Esophagus muscularis mucosa (tissue), 3 donors: ENCODE measurements at regions not wholly inside any gene's neighbourhood (a gene's known extent, or its start where the extent isn't known, plus 50 kb on each side); places are given as distances from the start of the nearest gene placed in this dataset.

Experiments
- CTCF ChIP-seq, 3 experiments: fragments of 200-600 bp in 2 of 3; fragments of 450-650 bp in 1 of 3; sonication (generic) in 2 of 3; IDR thresholded peaks; one replicate each; pipeline ENCODE4 v1.5.1; 2017 to 2019; ENCODE audit warnings: antibody characterized with exemption in 3 of 3, mild to moderate bottlenecking in 2 of 3, moderate library complexity in 1 of 3
- POLR2A ChIP-seq: fragments of 450-650 bp; IDR thresholded peaks from one replicate; pipeline ENCODE4 v1.6.1; 2017; ENCODE audit warnings: antibody characterized with exemption, moderate library complexity, mild to moderate bottlenecking, low read depth
- POLR2AphosphoS5 ChIP-seq, 2 donors: sonication (generic); formaldehyde crosslinking; IDR thresholded peaks; one replicate each; pipeline ENCODE4 v1.6.1; 2017; ENCODE audit warnings: antibody characterized with exemption in 2 of 2

DNA sequence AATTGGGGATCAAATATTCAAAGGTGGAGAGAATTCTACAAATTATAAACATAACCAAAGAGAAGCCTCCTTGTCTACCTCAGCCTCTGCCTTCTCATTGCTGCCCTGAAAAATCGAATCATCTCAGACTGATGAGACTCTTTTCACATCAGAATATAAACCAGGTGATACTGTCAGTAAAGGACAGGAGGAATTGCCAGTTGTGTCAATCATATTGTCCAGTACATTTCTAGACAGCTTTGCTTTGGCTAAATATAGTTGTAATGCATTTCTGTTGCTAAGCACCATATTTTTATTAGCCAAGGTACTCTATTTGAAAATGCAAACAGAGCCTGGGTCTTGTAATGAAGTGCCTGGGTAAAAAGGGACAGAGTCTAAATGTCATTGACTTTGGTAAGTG, 92.6 kb upstream of the TLK1 start:
- TF ChIP-seq CTCF (IDR thresholded peaks at IDR 0.05) (no peak), POLR2AphosphoS5 (IDR thresholded peaks at IDR 0.05) (no peak), POLR2A (no peak)
